Left cardiac atrium (tissue), 4 donors: ENCODE measurements at regions not wholly inside any gene's neighbourhood (a gene's known extent, or its start where the extent isn't known, plus 50 kb on each side); places are given as distances from the start of the nearest gene placed in this dataset.

Experiments used
- ATAC-seq, 2 donors: fragments of 200-7000 bp; cut with Tn5 transposase; one replicate each; pipeline ENCODE4 v1.9.1; 2020; ENCODE audit warnings: mild to moderate bottlenecking in 2 of 2, moderate library complexity in 2 of 2
- DNase-seq: peaks from one replicate; pipeline ENCODE4 v3.0.0-alpha.2; 2020
- intact Hi-C, 2 donors: fragments of 100-400 bp; cut with DNase I; formaldehyde crosslinking; loops; one replicate each; pipeline versions ENCODE4 v1.14.1 to v1.15.1; 2022 to 2023
- donor health status: DM: no; HTN: yes; CAD: no.
- donor health status: DM: no; HTN: yes; CAD: no; lungs with severe emphysema.
- donor health status: DM: yes; HTN: yes; CAD: no.
- donor health status: Dilated cardiomyopathy.

DNA sequence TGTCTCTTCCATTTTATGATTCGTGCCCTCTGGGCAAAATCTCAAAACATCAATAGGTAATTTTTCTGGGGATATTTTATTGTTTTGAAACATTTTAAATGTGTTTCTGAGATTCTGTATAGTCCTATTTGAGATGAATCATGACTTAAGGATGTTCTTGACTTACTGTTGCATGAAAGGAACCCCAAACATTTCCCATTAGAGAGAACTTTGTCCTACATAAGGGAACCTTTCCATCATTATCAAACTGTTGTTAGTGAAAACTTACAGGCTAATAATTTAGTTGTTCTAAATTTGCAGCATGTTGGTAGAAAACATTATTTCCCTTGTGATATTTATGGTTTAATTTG, 523.3 kb downstream of the PPARGC1A start:
- DNase-seq (no peak), ATAC-seq (no peak)
- intact Hi-C loops: no loop called here

DNA sequence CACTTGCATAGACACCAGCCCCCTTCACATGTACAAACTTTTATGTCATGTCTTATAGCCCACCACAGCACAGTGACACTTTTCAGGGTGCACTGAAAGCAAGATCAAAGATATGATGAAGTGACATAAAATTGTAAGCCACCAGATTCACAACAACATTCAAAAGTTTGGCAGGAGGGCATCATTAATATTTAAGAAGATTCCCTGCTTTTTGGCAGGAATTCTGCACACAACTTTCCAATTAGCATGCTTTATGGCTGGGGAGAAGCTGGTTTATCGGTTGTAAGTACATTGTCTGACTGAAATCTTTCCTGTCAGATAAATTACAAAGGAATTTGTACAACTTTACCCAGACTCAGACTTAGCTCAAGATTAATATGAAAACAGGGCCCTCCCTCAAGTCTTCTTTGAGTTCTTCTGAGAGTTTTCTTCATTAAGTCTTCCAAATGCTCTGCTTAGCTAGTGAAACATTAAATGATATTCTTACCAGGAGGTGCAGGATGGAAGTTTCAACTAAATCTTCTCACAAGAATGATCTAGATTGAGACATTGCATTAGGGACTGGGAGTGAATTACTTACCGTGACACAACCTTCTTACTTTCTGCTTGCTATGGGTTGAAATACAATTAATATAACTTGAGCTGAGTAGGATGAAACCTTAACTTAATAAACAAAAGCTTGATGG, 523.8 kb downstream of the PPARGC1A start:
- DNase-seq: no peak
- intact Hi-C loops: no loop called here
- ATAC-seq: no peak

- DNase-seq (no peak), ATAC-seq (peak; percentile 38 to 65)
- intact Hi-C loops: no loop called here
These were observed 524.8 kb downstream of the PPARGC1A start for GRCh38 chr4:23365086-23365485.

DNA sequence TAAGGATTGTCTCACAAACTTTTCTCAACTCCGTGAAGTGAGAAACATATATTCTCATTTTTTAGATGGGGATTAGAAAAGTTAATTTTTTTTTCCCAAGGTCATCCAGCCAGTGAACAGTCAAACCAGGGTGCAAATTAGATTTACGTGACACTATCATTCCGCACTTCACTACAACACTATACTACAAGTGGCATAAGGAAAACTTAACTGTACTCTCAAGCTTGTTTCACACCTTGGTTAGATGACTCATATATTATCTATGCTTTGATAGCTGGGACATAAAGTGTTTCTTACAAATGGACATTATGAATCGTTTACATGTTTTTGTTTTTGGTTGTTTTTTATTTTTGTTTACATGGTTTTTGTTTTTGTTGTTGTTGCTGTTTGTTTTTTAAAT, 525.7 kb downstream of the PPARGC1A start:
- ATAC-seq (peak in 1 of 2 donors; percentile 67), DNase-seq (no peak)
- intact Hi-C loops: no loop called here

DNA sequence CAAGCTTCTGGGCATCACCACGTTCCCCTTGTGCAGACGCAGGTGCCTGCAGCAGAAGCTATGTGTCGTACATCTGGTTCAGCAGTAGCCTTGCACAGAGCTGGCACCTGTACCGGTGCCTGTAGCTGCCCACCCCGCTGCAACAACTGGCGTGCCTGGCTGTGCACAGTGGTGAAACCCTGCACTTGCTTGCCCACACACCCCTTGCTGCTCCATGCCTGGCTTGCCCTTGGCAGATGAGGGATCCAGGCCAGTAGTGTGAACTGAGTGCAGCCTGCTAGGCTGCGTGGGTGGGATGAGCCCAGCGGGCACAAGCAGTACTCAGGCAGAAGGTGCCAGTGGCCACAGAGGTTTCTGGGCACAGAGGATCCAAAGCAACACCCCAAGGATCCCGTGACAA, 528.4 kb downstream of the PPARGC1A start:
- DNase-seq: no peak
- no peak for ATAC-seq
- intact Hi-C loops: no loop called here

- ATAC-seq: no peak
- intact Hi-C loops: no loop called here
These were observed 529.1 kb downstream of the PPARGC1A start for GRCh38 chr4:23360718-23361117.

DNA sequence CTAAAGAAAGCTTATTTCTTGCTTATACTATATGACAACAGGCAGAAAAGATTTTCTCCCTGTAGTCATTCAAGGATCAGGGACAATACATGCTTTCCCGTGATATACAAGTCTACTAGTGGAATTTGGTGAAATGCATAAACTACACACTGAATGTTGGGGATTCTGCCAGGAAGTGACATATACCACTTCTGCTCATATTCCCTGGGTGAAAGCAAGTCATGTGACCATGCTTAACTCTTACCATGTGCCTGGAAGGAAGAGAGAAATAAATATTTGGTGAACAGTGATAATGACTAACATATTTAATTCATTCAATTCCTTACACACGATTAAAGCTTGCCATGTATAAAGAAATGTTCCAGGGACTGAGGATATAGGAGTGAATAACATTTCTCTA, 534.6 kb downstream of the PPARGC1A start:
- no peak for DNase-seq
- intact Hi-C loops: no loop called here
- no peak for ATAC-seq

More at GRCh38 chr4:23360718-23361117, 529.1 kb downstream of the PPARGC1A start:
- DNase-seq: no peak

DNA sequence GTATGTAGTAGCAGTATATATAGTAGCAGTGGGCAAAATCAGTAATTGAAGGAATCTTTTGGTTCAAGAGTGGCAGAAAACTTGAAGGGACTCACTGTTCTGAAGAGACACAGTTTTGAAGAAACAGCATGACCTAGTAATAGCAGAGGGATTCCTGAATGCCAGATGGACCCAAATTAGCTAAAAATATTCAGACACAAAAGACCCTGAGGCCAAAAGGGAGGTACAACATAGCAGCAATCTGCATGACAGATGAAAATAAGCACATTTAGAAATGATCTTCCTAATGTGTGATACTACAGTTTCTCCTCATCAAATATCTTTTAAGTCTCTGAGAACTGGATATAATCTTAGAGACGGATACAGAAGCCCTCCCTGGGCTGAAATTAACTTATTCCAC, 536.6 kb downstream of the PPARGC1A start:
- no peak for ATAC-seq

GRCh38 chr4:23348789-23349498, 540.9 kb downstream of the PPARGC1A start:
- no peak for ATAC-seq
- intact Hi-C loops: no loop called here
- no peak for DNase-seq

More for the DNA sequence above, 536.6 kb downstream of the PPARGC1A start:
- DNase-seq: no peak
- intact Hi-C loops: no loop called here

GRCh38 chr4:23337292-23337691, 552.6 kb downstream of the PPARGC1A start:
- intact Hi-C loops: no loop called here
- ATAC-seq (no peak), DNase-seq (no peak)

DNA sequence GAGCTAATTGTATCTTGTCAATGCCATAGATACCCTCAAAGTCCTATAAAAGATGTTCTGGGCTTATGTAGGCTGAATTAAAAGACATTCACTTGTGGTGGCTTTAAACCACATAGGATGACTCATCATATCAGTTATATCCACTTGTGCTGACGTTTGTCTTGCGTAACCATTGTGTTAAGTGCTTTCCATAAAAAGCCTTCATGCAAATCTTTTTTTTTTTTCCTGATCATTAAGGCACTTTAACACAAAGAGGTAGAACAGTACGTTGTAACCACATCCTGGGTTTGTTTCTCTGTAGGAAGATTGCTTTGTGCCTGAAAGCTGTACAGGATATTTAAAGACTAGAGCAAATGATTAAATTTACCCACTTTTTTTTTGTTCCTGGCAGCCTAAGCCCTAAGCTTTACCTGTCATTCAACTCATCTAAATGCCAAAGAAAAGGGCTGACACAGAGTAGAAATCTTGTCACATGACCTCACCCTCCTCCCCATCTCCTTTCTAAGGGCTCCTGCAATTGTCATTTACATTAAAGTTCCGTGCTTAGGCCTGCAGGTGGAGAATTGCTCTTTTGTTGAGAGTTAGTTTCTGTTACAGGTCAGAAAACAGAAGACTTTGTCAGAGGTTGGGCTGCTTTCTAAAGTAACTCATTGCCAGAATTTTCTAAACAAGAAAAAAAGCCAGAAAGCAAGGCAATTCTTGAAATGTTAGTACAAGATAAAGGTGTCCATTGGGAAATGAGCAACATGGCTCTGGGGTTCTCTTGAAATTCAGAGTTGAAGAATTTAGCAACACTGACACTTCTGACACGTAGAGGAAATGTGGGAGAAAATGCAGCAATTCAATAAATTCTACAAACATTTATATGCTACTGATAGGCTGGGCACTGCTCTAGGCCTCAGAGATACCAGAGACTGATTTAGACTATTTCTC, 555.6 kb downstream of the PPARGC1A start:
- intact Hi-C loops: no loop called here
- peak; percentile 57 to 86 for ATAC-seq
- no peak for DNase-seq

- DNase-seq (no peak), ATAC-seq (peak; percentile 46 to 57)
- intact Hi-C loops: no loop called here
These were observed 556.3 kb downstream of the PPARGC1A start for GRCh38 chr4:23333556-23333945.

DNA sequence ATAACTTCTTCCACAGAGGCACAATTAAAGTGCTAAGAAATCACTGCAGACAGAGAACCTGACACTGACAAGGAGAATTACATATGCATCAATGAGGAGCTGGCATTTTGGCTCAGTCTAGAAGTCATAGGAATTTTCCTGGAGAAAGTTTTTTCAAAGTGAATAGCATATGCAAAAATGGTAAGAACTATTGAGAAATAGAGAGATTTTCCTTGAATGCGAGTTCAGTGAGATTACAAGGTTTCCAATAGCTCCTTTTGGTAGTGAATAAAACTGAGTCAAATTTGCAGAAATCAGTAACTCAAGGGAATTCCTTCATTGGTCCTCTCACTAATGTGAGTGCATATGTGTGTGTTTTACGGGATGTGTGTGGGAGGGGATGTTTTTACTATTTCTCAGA, 557.5 kb downstream of the PPARGC1A start:
- ATAC-seq: no peak
- no peak for DNase-seq
- intact Hi-C loops: no loop called here

GRCh38 chr4:23327120-23327519, 562.7 kb downstream of the PPARGC1A start:
- intact Hi-C loops: no loop called here
- DNase-seq: no peak
- ATAC-seq: no peak

GRCh38 chr4:23324021-23324690, 565.7 kb downstream of the PPARGC1A start:
- ATAC-seq: peak in 1 of 2 donors; percentile 90
- DNase-seq: no peak
- intact Hi-C loops: no loop called here

DNA sequence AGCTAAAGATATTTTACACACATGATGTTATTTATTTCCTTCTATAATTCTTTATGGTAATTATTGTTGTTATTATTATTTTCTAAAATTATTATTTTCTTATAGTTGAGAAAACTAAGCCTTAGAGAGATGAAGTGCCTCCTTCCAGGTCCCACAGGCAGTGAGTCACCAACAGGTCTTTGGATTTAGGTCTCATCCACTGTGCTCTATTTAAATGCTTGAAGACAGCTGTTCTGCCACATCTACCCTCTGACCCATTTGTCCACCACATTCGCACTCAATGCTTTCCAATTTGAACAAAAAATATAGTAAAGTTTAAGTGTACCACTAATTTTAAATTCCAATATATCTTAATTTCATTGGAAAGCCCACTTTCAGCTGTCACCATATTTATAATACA, 566.4 kb downstream of the PPARGC1A start:
- ATAC-seq (no peak), DNase-seq (no peak)
- intact Hi-C loops: no loop called here

GRCh38 chr4:23322732-23323131, 567.1 kb downstream of the PPARGC1A start:
- DNase-seq (no peak), ATAC-seq (no peak)
- intact Hi-C loops: no loop called here

DNA sequence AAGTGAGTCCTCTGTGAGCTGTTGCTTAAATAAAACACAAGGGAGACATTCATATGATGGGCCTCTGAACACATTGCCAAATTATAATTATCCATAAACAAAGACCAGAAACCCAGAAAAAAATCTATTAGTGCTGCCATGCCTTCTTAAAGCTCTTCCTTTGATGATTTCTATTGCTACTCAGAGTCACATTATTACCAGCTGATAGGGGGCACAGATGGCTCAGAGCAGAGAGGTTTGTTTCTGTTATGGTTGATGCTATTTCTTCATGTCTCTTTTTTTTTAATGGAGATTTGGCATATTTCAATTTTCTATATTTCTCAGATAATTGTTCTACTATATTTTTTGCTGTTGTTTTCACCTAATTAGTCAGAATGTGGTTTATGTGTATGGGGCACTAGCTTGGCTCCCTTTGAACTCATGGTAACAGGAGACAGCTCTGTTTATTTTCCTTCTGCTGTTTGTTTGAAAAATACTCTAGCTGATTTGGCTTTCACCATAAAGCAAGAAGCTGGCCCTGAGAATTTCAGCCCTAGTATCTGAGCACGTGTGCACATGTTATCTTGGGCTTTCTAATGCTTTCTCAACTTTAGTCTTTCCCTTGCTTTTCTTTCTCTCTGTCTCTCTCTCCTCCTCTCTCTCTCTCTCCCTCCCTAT, 568.8 kb downstream of the PPARGC1A start:
- ATAC-seq (no peak), DNase-seq (no peak)
- intact Hi-C loops: no loop called here

GRCh38 chr4:23312686-23313085, 577.2 kb downstream of the PPARGC1A start:
- DNase-seq (no peak), ATAC-seq (no peak)
- intact Hi-C loops: no loop called here
